Activated naive CD8-positive, alpha-beta T cell (primary cell): ENCODE measurements at regions not wholly inside any gene's neighbourhood (a gene's known extent, or its start where the extent isn't known, plus 50 kb on each side); places are given as distances from the start of the nearest gene placed in this dataset.

ENCODE experiments used
- H3K27ac Mint-ChIP-seq: one replicate; pipeline ENCODE4 v1.8.0; 2021; ENCODE audit warnings: mixed read lengths
- H3K27me3 Mint-ChIP-seq: one replicate; pipeline ENCODE4 v1.8.0; 2021; ENCODE audit warnings: mixed read lengths
- H3K36me3 Mint-ChIP-seq: one replicate; pipeline ENCODE4 v1.8.0; 2021; ENCODE audit warnings: mixed read lengths
- H3K4me1 Mint-ChIP-seq: one replicate; pipeline ENCODE4 v1.8.0; 2021; ENCODE audit warnings: low read depth, mixed read lengths
- H3K4me3 Mint-ChIP-seq: one replicate; pipeline ENCODE4 v1.8.0; 2021; ENCODE audit warnings: mild to moderate bottlenecking, mixed read lengths
- H3K9me3 Mint-ChIP-seq: one replicate; pipeline ENCODE4 v1.8.0; 2021; ENCODE audit warnings: low read depth, mixed read lengths

DNA sequence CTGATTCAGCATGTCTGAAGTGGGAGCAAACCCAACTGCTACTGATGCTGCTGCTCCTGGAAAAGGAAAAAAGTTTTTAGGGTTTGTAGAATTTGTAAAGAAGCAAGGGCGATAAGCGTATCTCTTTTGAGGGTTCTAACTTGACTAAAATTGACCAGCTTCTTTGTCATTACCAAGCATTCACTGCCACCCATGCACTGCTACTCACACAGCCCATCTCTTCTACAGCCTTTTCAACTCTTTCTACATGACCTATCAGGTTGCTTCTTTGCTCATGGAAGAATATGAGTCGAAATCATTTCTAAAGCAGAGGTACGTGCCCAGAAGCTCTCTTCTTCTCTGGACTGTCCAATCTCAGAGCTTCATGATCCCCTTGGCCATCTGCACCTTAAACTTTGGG, 570.9 kb downstream of the EPHA7 start:
- no peaks in the 10 kb centered on the region for H3K27me3 Mint-ChIP-seq
- H3K36me3 Mint-ChIP-seq = no peaks in the 10 kb centered on the region
- no peak overlapping the region for H3K27ac Mint-ChIP-seq
- no peaks in the 10 kb centered on the region for H3K4me1 Mint-ChIP-seq
- no peak overlapping the region for H3K4me3 Mint-ChIP-seq
- peaks cover 15% of the 10 kb centered on the region for H3K9me3 Mint-ChIP-seq

DNA sequence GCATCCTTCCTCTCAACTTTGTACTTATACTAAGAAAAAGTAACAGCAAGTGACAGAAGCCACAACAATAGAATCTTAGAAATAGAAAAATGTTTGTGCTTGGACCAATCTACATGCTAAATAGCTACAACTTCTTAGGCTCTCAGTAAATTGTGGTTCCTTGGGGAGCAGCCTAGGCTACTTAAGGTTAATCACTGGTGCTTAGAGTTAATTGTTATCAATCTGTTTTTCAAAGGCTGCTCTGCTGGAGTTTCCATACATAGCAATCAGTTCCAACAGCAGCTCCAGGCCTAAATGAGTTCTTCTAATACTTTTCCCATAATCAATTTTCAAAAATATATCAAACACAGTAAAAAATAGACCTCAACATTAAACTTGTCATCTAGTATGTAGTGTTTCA, 571.4 kb downstream of the EPHA7 start:
- H3K27ac Mint-ChIP-seq = no peak overlapping the region
- H3K27me3 Mint-ChIP-seq = no peaks in the 10 kb centered on the region
- peaks cover 15% of the 10 kb centered on the region for H3K9me3 Mint-ChIP-seq
- no peak overlapping the region for H3K4me3 Mint-ChIP-seq
- H3K4me1 Mint-ChIP-seq = no peaks in the 10 kb centered on the region
- no peaks in the 10 kb centered on the region for H3K36me3 Mint-ChIP-seq

DNA sequence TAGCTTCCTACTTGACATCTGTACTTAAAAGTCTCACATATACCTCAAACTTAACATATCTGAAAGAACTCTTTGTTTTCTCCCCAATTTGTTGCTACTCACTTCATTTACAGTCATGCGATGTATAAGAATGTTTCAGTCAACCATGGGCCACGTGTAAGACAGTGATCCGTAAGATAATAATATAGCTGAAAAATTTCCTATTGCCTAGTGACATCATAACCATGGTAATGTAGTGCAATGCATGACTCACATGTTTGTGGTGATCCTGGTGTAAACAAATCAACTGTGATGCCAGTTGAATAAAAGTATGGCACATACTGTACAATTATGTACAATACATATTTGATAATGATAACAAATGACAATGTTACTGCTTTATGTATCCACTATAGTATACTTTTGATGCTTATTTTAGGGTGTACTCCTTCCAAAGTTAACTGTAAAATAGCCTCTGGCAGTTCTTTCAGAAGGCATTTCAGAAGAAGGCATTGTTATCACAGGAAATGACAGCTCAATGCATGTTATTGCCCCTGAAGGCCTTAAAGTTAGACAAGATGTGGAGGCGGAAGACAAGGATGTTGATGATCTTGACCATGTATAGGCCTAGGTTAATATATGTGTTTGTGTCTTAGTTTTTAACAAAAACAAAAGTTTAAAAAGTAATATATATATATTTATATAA, 579.0 kb downstream of the EPHA7 start:
- Mint-ChIP-seq H3K4me1 (no peaks in the 10 kb centered on the region), H3K4me3 (no peak overlapping the region), H3K9me3 (peaks cover 3% of the 10 kb centered on the region), H3K36me3 (no peaks in the 10 kb centered on the region), H3K27me3 (no peaks in the 10 kb centered on the region), H3K27ac (no peak overlapping the region)

DNA sequence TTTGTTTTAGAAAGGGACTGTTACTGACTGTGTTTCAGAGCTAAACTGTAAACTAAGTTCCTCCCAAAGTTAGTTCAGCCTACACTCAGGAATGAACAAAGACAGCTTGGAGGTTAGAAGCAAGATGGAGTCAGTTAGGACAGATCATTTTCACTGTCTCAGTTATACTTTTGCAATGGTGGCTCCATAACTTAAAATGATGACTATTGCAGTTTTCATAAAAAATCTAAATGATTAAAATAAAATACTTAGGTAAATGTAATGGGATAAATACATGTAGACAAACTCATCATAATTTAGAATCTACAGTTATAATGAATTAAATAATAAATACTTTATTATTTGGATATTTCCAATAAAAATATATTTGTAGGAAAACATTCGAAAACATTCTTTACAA, 590.6 kb downstream of the EPHA7 start:
- Mint-ChIP-seq H3K9me3 (no peaks in the 10 kb centered on the region), H3K4me3 (no peak overlapping the region), H3K27me3 (no peaks in the 10 kb centered on the region), H3K27ac (no peak overlapping the region), H3K36me3 (no peaks in the 10 kb centered on the region), H3K4me1 (no peaks in the 10 kb centered on the region)

DNA sequence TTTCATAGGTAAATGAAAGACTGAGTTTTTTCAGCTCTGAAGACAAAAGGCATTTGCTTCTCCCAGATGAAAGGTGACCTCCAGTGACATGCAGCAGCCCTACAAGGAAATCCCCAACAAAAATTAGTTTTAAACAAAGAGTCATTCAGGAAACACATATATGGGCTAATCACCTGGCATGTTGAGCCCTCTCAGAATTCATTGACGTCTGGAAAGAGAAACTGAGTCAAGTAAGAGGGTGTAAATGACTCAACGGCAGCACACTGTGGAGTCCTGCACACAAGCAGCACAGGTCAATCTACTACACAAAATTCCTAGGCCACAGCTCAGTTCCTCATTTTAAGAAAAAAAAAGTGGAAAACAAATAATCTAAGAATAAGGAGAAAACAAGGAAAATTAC, 592.3 kb downstream of the EPHA7 start:
- Mint-ChIP-seq H3K4me1 (no peaks in the 10 kb centered on the region), H3K27ac (no peak overlapping the region), H3K4me3 (no peak overlapping the region), H3K36me3 (no peaks in the 10 kb centered on the region), H3K27me3 (no peaks in the 10 kb centered on the region), H3K9me3 (no peaks in the 10 kb centered on the region)

DNA sequence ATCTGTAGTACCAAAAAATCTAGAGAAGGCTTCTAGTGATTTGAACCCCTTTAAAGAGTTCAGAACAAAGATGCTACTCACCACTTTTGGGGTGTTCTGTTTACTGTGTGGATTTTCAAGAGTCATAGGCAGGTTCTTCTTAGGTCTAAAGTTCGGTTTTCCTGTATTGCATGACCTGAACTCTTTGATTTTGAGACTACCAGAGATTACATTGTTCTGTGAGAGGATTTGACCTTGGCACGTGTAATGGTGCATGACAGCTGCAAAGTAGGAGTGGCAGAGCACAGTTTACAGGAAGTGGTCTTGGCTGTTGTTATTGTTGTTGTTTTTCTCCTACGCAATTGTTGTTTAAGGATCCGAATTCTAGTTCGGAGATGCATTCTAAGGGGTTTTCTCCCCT, 592.7 kb downstream of the EPHA7 start:
- no peak overlapping the region for H3K27ac Mint-ChIP-seq
- H3K4me3 Mint-ChIP-seq = no peak overlapping the region
- no peaks in the 10 kb centered on the region for H3K27me3 Mint-ChIP-seq

DNA sequence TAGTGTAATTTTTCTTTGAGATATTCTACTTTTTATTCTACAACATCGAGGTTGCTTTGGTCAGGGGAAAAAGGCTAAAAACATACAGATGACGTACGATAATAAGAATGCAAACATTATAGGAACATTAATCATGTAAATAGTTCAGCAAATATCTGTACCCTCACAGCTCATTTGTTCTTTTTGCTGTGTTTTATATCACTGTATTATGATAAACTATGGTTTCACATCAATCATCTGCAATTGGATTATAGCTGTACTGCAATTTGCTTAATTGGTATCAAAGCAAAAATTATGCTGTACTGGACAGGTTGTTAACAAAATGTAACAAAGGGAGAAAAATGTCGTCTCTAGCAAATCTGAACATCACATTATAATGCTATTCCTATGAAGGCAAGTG, 597.1 kb downstream of the EPHA7 start:
- Mint-ChIP-seq H3K27me3 (no peaks in the 10 kb centered on the region), H3K9me3 (peaks cover 12% of the 10 kb centered on the region), H3K4me3 (no peak overlapping the region), H3K4me1 (no peaks in the 10 kb centered on the region), H3K36me3 (no peaks in the 10 kb centered on the region), H3K27ac (no peak overlapping the region)

More for the DNA sequence above, 592.7 kb downstream of the EPHA7 start:
- H3K9me3 Mint-ChIP-seq = no peaks in the 10 kb centered on the region
- H3K4me1 Mint-ChIP-seq = no peaks in the 10 kb centered on the region
- no peaks in the 10 kb centered on the region for H3K36me3 Mint-ChIP-seq

DNA sequence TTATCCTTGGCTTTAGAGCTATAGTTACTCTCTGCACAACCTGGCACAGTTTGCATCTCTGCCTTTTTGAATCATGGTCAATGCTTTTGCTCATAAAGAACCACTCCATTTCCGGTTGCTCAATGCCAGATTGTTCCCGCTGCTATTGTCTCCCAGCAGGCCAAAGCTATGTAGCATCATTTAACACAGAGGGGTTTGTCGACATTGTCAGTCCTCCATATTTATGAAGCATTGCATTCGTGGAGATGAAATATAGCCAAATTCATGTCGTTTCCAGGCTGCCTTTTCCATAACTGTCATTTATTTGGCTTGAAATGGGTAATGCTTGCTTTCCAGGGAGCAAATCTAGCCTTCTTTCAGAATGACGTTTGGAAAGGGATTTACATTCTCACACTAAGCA, 598.8 kb downstream of the EPHA7 start:
- H3K27ac Mint-ChIP-seq = no peak overlapping the region
- no peaks in the 10 kb centered on the region for H3K4me1 Mint-ChIP-seq
- H3K9me3 Mint-ChIP-seq = peaks cover 12% of the 10 kb centered on the region
- no peaks in the 10 kb centered on the region for H3K36me3 Mint-ChIP-seq
- H3K4me3 Mint-ChIP-seq = no peak overlapping the region
- H3K27me3 Mint-ChIP-seq = no peaks in the 10 kb centered on the region

DNA sequence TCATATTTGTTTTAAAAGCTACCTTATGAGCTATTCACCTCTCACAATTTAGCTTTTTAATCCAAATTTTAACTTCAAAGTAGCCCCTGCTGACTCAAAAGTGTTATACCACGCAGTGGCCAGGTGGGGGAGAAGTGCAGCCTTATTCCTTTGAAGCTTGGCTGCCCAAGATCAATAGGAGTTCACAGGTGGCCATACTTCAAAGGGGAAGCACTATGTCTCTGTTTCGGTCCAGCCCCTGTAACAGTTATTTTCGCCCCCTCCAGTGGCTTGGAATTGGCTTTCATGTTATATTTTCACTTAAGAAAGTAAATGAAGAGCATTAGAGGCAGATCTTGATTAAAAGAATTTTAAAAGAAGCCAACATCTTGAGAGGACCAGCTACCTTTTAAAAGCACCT, 608.4 kb downstream of the EPHA7 start:
- H3K9me3 Mint-ChIP-seq = no peaks in the 10 kb centered on the region
- no peak overlapping the region for H3K27ac Mint-ChIP-seq
- H3K27me3 Mint-ChIP-seq = no peaks in the 10 kb centered on the region
- no peaks in the 10 kb centered on the region for H3K4me1 Mint-ChIP-seq
- no peaks in the 10 kb centered on the region for H3K36me3 Mint-ChIP-seq
- H3K4me3 Mint-ChIP-seq = no peak overlapping the region

DNA sequence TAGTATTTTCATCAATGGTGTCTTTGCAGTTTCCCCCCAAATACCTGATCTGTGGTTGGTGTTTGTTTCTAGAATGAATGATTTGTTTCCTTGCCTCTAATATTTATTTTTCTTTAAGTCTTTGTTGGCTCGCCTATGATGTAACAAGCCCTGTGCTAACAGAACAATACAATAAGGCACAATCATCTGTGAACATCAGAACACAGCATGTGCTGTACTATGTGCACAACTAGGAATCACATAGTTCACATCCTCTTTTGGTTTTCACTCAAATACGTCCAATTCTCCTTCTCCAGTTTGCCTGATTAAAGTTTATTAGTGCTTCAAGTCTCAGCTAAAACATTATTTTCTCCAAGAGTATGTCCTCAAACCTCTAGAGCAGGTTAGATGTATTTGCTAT, 613.1 kb downstream of the EPHA7 start:
- Mint-ChIP-seq H3K4me3 (no peak overlapping the region), H3K27ac (no peak overlapping the region), H3K27me3 (no peaks in the 10 kb centered on the region)

DNA sequence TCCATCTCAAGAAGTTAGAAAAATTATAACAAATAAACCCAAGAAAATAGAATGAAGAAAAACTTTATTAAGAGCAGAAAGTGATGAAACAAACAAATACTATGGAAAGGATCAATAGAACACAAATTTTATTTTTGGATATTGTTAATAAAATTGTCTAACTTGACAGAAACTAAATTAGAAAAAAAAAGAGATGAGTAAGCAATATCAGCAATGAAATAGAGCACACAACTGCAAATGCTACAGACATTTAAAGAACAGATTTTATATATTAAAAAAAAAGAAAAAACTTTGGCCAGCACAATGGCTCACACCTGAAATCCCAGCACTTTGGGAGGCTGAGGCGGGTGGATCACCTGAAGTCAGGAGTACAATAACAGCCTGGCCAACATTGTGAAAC, 628.0 kb downstream of the EPHA7 start:
- Mint-ChIP-seq H3K36me3 (no peaks in the 10 kb centered on the region), H3K4me3 (no peak overlapping the region), H3K27me3 (no peaks in the 10 kb centered on the region), H3K9me3 (peaks cover 8% of the 10 kb centered on the region), H3K4me1 (no peaks in the 10 kb centered on the region), H3K27ac (no peak overlapping the region)

More for the DNA sequence above, 613.1 kb downstream of the EPHA7 start:
- Mint-ChIP-seq H3K9me3 (peaks cover 10% of the 10 kb centered on the region), H3K36me3 (no peaks in the 10 kb centered on the region), H3K4me1 (no peaks in the 10 kb centered on the region)

DNA sequence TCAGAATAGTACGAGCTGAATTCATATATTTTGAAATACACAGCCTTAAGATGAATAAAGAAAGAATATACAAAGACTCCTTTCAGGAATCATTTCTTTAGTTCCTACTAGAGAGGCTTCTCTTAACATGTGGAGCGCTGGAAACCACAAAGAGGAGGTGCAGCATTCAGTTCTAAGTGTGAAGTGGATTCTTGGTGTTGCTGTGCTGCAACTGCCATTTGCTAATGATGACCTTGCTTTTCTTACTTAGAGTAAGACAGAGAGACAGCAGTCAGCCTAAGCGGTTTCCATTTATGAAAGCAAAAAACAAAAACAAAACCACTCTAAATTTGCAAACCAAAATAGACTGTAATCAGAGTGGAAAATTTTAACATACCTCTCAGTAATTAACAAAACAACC, 629.0 kb downstream of the EPHA7 start:
- Mint-ChIP-seq H3K4me1 (no peaks in the 10 kb centered on the region), H3K27ac (no peak overlapping the region), H3K36me3 (no peaks in the 10 kb centered on the region), H3K9me3 (peaks cover 11% of the 10 kb centered on the region), H3K27me3 (no peaks in the 10 kb centered on the region), H3K4me3 (no peak overlapping the region)

DNA sequence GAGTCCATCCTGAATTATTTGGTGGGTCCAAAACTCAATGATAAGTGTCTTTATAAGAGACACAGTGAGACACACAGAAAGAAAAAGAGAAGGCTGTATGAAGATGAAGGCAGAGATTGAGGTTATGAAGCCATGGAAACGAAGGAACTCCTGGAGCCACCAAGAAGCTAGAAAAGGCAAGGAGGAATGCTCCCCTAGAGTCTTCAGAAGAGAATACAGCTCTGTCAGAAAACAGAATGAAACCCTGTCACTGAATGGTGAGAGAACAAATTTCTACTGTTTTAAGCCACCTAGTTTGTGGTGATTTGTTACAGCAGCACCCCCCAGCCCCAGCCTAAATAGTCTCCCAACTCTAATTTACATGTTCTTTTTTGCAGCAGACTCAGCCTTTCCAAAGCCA, 635.1 kb downstream of the EPHA7 start:
- Mint-ChIP-seq H3K36me3 (no peaks in the 10 kb centered on the region), H3K9me3 (peaks cover 11% of the 10 kb centered on the region), H3K4me3 (no peak overlapping the region), H3K27me3 (no peaks in the 10 kb centered on the region), H3K27ac (no peak overlapping the region), H3K4me1 (no peaks in the 10 kb centered on the region)

DNA sequence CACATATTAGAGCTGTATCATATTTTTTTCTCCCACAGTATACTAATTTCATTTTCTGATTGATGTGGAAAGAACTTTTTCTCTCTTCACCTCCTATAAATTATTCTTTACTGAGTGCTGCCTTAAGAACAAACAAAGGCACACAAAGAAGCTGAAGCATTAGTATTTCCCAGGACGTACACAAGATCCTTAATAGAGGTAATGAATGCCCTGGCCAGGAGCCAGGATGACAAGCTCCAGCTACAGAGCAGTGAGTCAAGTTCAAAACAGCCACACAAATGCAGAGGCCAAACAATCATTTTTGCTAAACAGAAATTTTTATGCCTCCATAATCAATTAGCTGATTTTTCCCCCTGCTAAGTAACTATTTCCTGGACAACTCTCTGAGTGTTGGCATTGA, 639.6 kb downstream of the EPHA7 start:
- Mint-ChIP-seq H3K27ac (no peak overlapping the region), H3K4me3 (no peak overlapping the region)

DNA sequence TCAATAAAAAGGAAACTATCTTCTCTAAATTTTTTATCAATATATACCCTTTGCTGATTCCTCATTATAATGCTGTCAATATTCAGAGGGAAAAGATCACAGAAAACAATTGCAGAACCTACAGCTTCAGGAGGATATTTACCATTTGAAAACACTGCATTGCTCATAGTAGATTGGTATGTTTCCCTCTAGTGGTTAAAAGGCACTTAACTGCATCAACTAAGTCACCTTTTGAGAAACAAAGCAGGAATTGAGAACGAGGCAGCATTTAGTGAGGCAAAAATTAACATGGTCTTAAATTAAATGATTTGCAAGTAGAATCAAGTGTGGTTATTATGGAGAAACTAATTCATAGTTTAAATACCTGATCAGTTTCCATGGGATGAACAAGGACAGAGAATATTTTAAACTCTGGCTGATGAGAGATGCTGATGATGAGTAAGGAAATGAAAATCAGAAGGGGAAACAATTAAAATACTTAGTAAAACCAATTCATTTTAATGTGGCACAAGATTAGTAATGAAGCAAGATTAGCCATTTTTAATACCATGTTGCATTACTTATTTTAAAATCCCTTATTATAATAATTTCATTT, 642.1 kb downstream of the EPHA7 start:
- Mint-ChIP-seq H3K36me3 (no peaks in the 10 kb centered on the region), H3K4me3 (no peak overlapping the region), H3K4me1 (no peaks in the 10 kb centered on the region), H3K27me3 (no peaks in the 10 kb centered on the region), H3K9me3 (no peaks in the 10 kb centered on the region), H3K27ac (no peak overlapping the region)

More for the DNA sequence above, 639.6 kb downstream of the EPHA7 start:
- Mint-ChIP-seq H3K27me3 (no peaks in the 10 kb centered on the region), H3K36me3 (no peaks in the 10 kb centered on the region), H3K9me3 (no peaks in the 10 kb centered on the region), H3K4me1 (no peaks in the 10 kb centered on the region)

DNA sequence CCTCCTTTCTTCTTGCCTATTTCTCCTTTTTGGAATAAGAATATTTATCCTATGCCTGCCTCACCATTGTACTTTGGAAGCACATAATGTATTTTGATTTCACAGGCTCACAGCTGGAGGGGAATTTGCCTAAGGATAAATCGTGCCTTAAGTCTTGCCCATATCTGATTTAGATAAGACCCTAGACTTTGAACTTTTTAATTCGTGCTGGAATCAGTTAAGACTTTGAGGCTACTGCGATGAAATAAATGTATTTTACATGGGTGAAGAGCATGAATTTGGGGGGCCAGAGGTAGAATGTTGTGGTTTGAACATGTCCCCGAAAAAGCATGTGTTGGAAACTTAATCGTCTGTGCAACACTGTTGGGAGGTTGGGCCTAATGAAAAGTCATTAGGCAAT, 648.8 kb downstream of the EPHA7 start:
- Mint-ChIP-seq H3K36me3 (no peaks in the 10 kb centered on the region), H3K27ac (no peak overlapping the region), H3K4me1 (no peaks in the 10 kb centered on the region), H3K9me3 (no peaks in the 10 kb centered on the region), H3K4me3 (no peak overlapping the region), H3K27me3 (no peaks in the 10 kb centered on the region)
